Spleen (tissue), 7 donors: ENCODE measurements at regions not wholly inside any gene's neighbourhood (a gene's known extent, or its start where the extent isn't known, plus 50 kb on each side); places are given as distances from the start of the nearest gene placed in this dataset.

Experiments used
- CTCF ChIP-seq, 11 experiments: fragments of 200-600 bp in 7 of 11; fragments of 450-650 bp in 4 of 11; sonication (generic) in 4 of 11; IDR thresholded peaks in 8 of 11; conservative IDR thresholded peaks in 3 of 11; 1 replicate in 7 of 11; 2 replicates in 4 of 11; pipeline versions ENCODE4 v1.4.0 to v1.8.0; 2016 to 2021; ENCODE audit warnings: antibody characterized with exemption in 11 of 11, inconsistent platforms in 4 of 11, mild to moderate bottlenecking in 1 of 11
- POLR2A ChIP-seq, 3 donors: fragments of 450-650 bp; IDR thresholded peaks; one replicate each; pipeline ENCODE4 v1.5.1; 2017; ENCODE audit warnings: antibody characterized with exemption in 3 of 3, mild to moderate bottlenecking in 1 of 3
- POLR2AphosphoS5 ChIP-seq, 3 donors: sonication (generic); formaldehyde crosslinking; IDR thresholded peaks; one replicate each; pipeline ENCODE4 v1.5.1; 2017; ENCODE audit warnings: antibody characterized with exemption in 3 of 3
- donor health status: DM: no; HTN: no; CAD: no; lungs with moderate emphysema.
- donor health status: DM: no; HTN: no; CAD: no.
- donor health status: DM: no; HTN: no; CAD: no.

GRCh38 chr6:105739764-105740163 is 336.9 kb upstream of the PREP start:
- TF ChIP-seq CTCF (IDR thresholded peaks at IDR 0.05 in 8 of 11, conservative IDR thresholded peaks at IDR 0.05 in 3 of 11) (no peak), POLR2A (IDR thresholded peaks at IDR 0.05) (no peak), POLR2AphosphoS5 (IDR thresholded peaks at IDR 0.05) (no peak)
